ENCODE measurements at regions not wholly inside any gene's neighbourhood (a gene's known extent, or its start where the extent isn't known, plus 50 kb on each side); places are given as distances from the start of the nearest gene placed in this dataset.

- Mint-ChIP-seq H3K36me3 (ENCODE audit: insufficient read depth, unreplicated experiment) (no peaks in the 10 kb centered on the region), H3K9me3 (ENCODE audit: unreplicated experiment) (peaks cover 33% of the 10 kb centered on the region), H3K4me1 (ENCODE audit: low read depth, unreplicated experiment) (peaks cover 21% of the 10 kb centered on the region), H3K4me3 (ENCODE audit: unreplicated experiment) (no peak overlapping the region), H3K27ac (ENCODE audit: unreplicated experiment) (no peak overlapping the region), H3K27me3 (ENCODE audit: insufficient read depth, unreplicated experiment) (no peaks in the 10 kb centered on the region)
- CTCF ChIA-PET: no interaction called here
- POLR2A ChIA-PET: no interaction called here
- intact Hi-C loops (cut with micrococcal nuclease; ENCODE audit: unreplicated experiment): no loop called here
- peaks cover 22% of the 10 kb centered on the region for H3K4me1 ChIP-seq
- no peak for DNase-seq
- TF ChIP-seq CTCF (IDR thresholded peaks at IDR 0.05; ENCODE audit: insufficient read depth in 1 of 2, low read depth in 1 of 2, low read length in 1 of 2, severe bottlenecking in 1 of 2, unreplicated experiment in 1 of 2): no peak
- H3K9me3 ChIP-seq: no peaks in the 10 kb centered on the region
- H3K4me3 ChIP-seq (ENCODE audit: low read depth, low read length): no peak overlapping the region
- BruUV-seq (replicated peaks): no TSS peak
- H3K36me3 ChIP-seq (ENCODE audit: control insufficient read depth, insufficient read depth, low read length): no peaks in the 10 kb centered on the region
- H3K27me3 ChIP-seq (replicated peaks; ENCODE audit: control insufficient read depth, insufficient read depth, low read length): no peaks in the 10 kb centered on the region
These were observed 163.9 kb downstream of the DDX1 start for GRCh38 chr2:15755528-15755927.

- Histone ChIP-seq H3K9me3 (no peaks in the 10 kb centered on the region), H3K4me1 (peaks cover 16% of the 10 kb centered on the region; the same call in 1 of the 2 replicates), H3K27me3 (replicated peaks; ENCODE audit: control insufficient read depth, insufficient read depth, low read length) (no peaks in the 10 kb centered on the region), H3K36me3 (ENCODE audit: control insufficient read depth, insufficient read depth, low read length) (no peaks in the 10 kb centered on the region), H3K4me3 (ENCODE audit: low read depth, low read length) (no peak overlapping the region)
- H3K27ac Mint-ChIP-seq (ENCODE audit: unreplicated experiment): no peak overlapping the region
- no TSS peak for BruUV-seq (replicated peaks)
- CTCF ChIA-PET: no interaction called here
- no peaks in the 10 kb centered on the region for H3K27me3 Mint-ChIP-seq (ENCODE audit: insufficient read depth, unreplicated experiment)
- intact Hi-C loops (cut with micrococcal nuclease; ENCODE audit: unreplicated experiment): no loop called here
- H3K9me3 Mint-ChIP-seq (ENCODE audit: unreplicated experiment): peaks cover 33% of the 10 kb centered on the region
- no peak for TF ChIP-seq CTCF (IDR thresholded peaks at IDR 0.05; ENCODE audit: insufficient read depth in 1 of 2, low read depth in 1 of 2, low read length in 1 of 2, severe bottlenecking in 1 of 2, unreplicated experiment in 1 of 2)
- no peak for DNase-seq
- H3K36me3 Mint-ChIP-seq (ENCODE audit: insufficient read depth, unreplicated experiment): no peaks in the 10 kb centered on the region
- H3K4me1 Mint-ChIP-seq (ENCODE audit: low read depth, unreplicated experiment): peaks cover 16% of the 10 kb centered on the region
- no peak overlapping the region for H3K4me3 Mint-ChIP-seq (ENCODE audit: unreplicated experiment)
- POLR2A ChIA-PET: no interaction called here
These were observed 164.4 kb downstream of the DDX1 start for GRCh38 chr2:15756011-15756550.

GRCh38 chr2:15756882-15757819 lies 165.5 kb downstream of the DDX1 start:
- H3K27me3 ChIP-seq (replicated peaks; ENCODE audit: control insufficient read depth, insufficient read depth, low read length): no peaks in the 10 kb centered on the region
- CTCF ChIA-PET: no interaction called here

More at GRCh38 chr2:15756882-15757819, 165.5 kb downstream of the DDX1 start:
- peaks cover 8% of the 10 kb centered on the region; the same call in 1 of the 2 replicates for H3K4me1 ChIP-seq
- Mint-ChIP-seq H3K4me1 (ENCODE audit: low read depth, unreplicated experiment) (peaks cover 7% of the 10 kb centered on the region), H3K9me3 (ENCODE audit: unreplicated experiment) (peaks cover 33% of the 10 kb centered on the region), H3K27me3 (ENCODE audit: insufficient read depth, unreplicated experiment) (no peaks in the 10 kb centered on the region), H3K27ac (ENCODE audit: unreplicated experiment) (no peak overlapping the region), H3K4me3 (ENCODE audit: unreplicated experiment) (no peak overlapping the region), H3K36me3 (ENCODE audit: insufficient read depth, unreplicated experiment) (no peaks in the 10 kb centered on the region)
- DNase-seq: no peak
- no peak for TF ChIP-seq CTCF (IDR thresholded peaks at IDR 0.05; ENCODE audit: insufficient read depth in 1 of 2, low read depth in 1 of 2, low read length in 1 of 2, severe bottlenecking in 1 of 2, unreplicated experiment in 1 of 2)
- no peaks in the 10 kb centered on the region for H3K36me3 ChIP-seq (ENCODE audit: control insufficient read depth, insufficient read depth, low read length)
- POLR2A ChIA-PET: no interaction called here
- H3K9me3 ChIP-seq: no peaks in the 10 kb centered on the region
- intact Hi-C loops (cut with micrococcal nuclease; ENCODE audit: unreplicated experiment): no loop called here
- no TSS peak for BruUV-seq (replicated peaks)
- no peak overlapping the region for H3K4me3 ChIP-seq (ENCODE audit: low read depth, low read length)
